ENCODE measurements at regions not wholly inside any gene's neighbourhood (a gene's known extent, or its start where the extent isn't known, plus 50 kb on each side); places are given as distances from the start of the nearest gene placed in this dataset.

- intact Hi-C loops (cut with DNase I) = no loop called here
- Histone ChIP-seq H3K9ac (ENCODE audit: low read length in 3 of 3) (no peak overlapping the region), H3K4me1 (ENCODE audit: control insufficient read depth in 2 of 3, insufficient read depth in 2 of 3, low read depth in 1 of 3, low read length in 3 of 3) (no peaks in the 10 kb centered on the region), H3K27ac (ENCODE audit: low read depth in 2 of 2, low read length in 2 of 2) (no peak overlapping the region), H3K36me3 (ENCODE audit: control insufficient read depth in 2 of 3, insufficient read depth in 3 of 3, low read length in 3 of 3) (no peaks in the 10 kb centered on the region), H3K27me3 (ENCODE audit: control insufficient read depth, insufficient read depth, low read length) (no peaks in the 10 kb centered on the region), H3K9me3 (ENCODE audit: control insufficient read depth in 2 of 3, insufficient read depth in 1 of 3, low read length in 3 of 3) (no peaks in the 10 kb centered on the region), H3K4me3 (ENCODE audit: low read length in 3 of 3) (no peak overlapping the region)
- TF ChIP-seq CTCF (IDR thresholded peaks at IDR 0.05; ENCODE audit: borderline replicate concordance, extremely low read depth, insufficient read depth) = no peak
- no peak for FAIRE-seq
- no peak for DNase-seq
Observed at GRCh38 chr7:115229401-115230105, 307.7 kb downstream of the MDFIC start.

- Histone ChIP-seq H3K27ac (ENCODE audit: low read depth in 2 of 2, low read length in 2 of 2) (no peak overlapping the region), H3K9ac (ENCODE audit: low read length in 3 of 3) (no peak overlapping the region), H3K4me1 (ENCODE audit: control insufficient read depth in 2 of 3, insufficient read depth in 2 of 3, low read depth in 1 of 3, low read length in 3 of 3) (no peaks in the 10 kb centered on the region), H3K27me3 (ENCODE audit: control insufficient read depth, insufficient read depth, low read length) (no peaks in the 10 kb centered on the region), H3K9me3 (ENCODE audit: control insufficient read depth in 2 of 3, insufficient read depth in 1 of 3, low read length in 3 of 3) (no peaks in the 10 kb centered on the region), H3K4me3 (ENCODE audit: low read length in 3 of 3) (no peak overlapping the region), H3K36me3 (ENCODE audit: control insufficient read depth in 2 of 3, insufficient read depth in 3 of 3, low read length in 3 of 3) (no peaks in the 10 kb centered on the region)
- intact Hi-C loops (cut with DNase I) = no loop called here
- no peak for DNase-seq
- FAIRE-seq = no peak
- TF ChIP-seq CTCF (IDR thresholded peaks at IDR 0.05; ENCODE audit: borderline replicate concordance, extremely low read depth, insufficient read depth) = no peak
Observed at GRCh38 chr7:115227473-115228235, 305.8 kb downstream of the MDFIC start.

- Histone ChIP-seq H3K36me3 (ENCODE audit: control insufficient read depth in 2 of 3, insufficient read depth in 3 of 3, low read length in 3 of 3) (no peaks in the 10 kb centered on the region), H3K9me3 (ENCODE audit: control insufficient read depth in 2 of 3, insufficient read depth in 1 of 3, low read length in 3 of 3) (no peaks in the 10 kb centered on the region), H3K4me1 (ENCODE audit: control insufficient read depth in 2 of 3, insufficient read depth in 2 of 3, low read depth in 1 of 3, low read length in 3 of 3) (no peaks in the 10 kb centered on the region), H3K9ac (ENCODE audit: low read length in 3 of 3) (no peak overlapping the region), H3K27me3 (ENCODE audit: control insufficient read depth, insufficient read depth, low read length) (no peaks in the 10 kb centered on the region), H3K4me3 (ENCODE audit: low read length in 3 of 3) (no peak overlapping the region), H3K27ac (ENCODE audit: low read depth in 2 of 2, low read length in 2 of 2) (no peak overlapping the region)
- no peak for TF ChIP-seq CTCF (IDR thresholded peaks at IDR 0.05; ENCODE audit: borderline replicate concordance, extremely low read depth, insufficient read depth)
- FAIRE-seq (no peak), DNase-seq (no peak)
- intact Hi-C loops (cut with DNase I) = no loop called here
Observed at GRCh38 chr7:115226410-115226809, 304.5 kb downstream of the MDFIC start.
